B cell (primary cell): ENCODE measurements at regions not wholly inside any gene's neighbourhood (a gene's known extent, or its start where the extent isn't known, plus 50 kb on each side); places are given as distances from the start of the nearest gene placed in this dataset.

Source experiments
- ATAC-seq: fragments of 200-7000 bp; cut with Tn5 transposase; one replicate; pipeline ENCODE4 v1.10.0; 2021; ENCODE audit warnings: low read depth, mild to moderate bottlenecking, moderate number of reproducible peaks, moderate library complexity
- CTCF ChIA-PET: fragments of 350-600 bp; sonication (Branson Sonifier 250); formaldehyde crosslinking; loops from one replicate; lab custom pipeline; 2021; ENCODE audit warnings: antibody characterized with exemption, inconsistent platforms; lab: Charles Lee
- POLR2A ChIA-PET: fragments of 350-600 bp; sonication (Branson Sonifier 250); formaldehyde crosslinking; loops from one replicate; lab custom pipeline; 2021; ENCODE audit warnings: antibody characterized with exemption; lab: Charles Lee
- DNase-seq: peaks from one replicate; pipeline ENCODE4 v3.0.0; 2013
- H2AFZ ChIP-seq: 2 replicates; pipeline ENCODE4 v1.6.1; 2012; ENCODE audit warnings: mild to moderate bottlenecking, low read depth, low read length; ENCODE audit not compliant: insufficient read depth, poor library complexity, severe bottlenecking
- H3K27ac ChIP-seq, 2 donors: 1 replicate in 1 of 2; 2 replicates in 1 of 2; pipeline ENCODE4 v1.5.1; 2012 to 2013; ENCODE audit warnings: low read length in 2 of 2, mild to moderate bottlenecking in 2 of 2, moderate library complexity in 1 of 2
- H3K27me3 ChIP-seq, 4 experiments: fragments of 200-600 bp in 1 of 4; sonication (generic) in 1 of 4; replicated peaks in 1 of 4; 1 replicate in 2 of 4; 2 replicates in 2 of 4; pipeline versions ENCODE4 v1.6.1 to v1.7.0; 2013 to 2016; ENCODE audit warnings: low read length in 3 of 4, mild to moderate bottlenecking in 2 of 4, mixed read lengths in 1 of 4, moderate library complexity in 1 of 4; ENCODE audit not compliant: insufficient read depth in 4 of 4, control insufficient read depth in 3 of 4; ENCODE audit errors: control extremely low read depth in 1 of 4
- H3K36me3 ChIP-seq, 2 experiments: replicated peaks in 1 of 2; 1 replicate in 1 of 2; 2 replicates in 1 of 2; pipeline versions ENCODE4 v1.6.1 to v1.7.1; 2013; ENCODE audit warnings: low read length in 1 of 2; ENCODE audit not compliant: insufficient read depth in 2 of 2, control insufficient read depth in 1 of 2; ENCODE audit errors: control extremely low read depth in 1 of 2, extremely low read depth in 1 of 2
- H3K4me1 ChIP-seq, 2 donors: fragments of 200-600 bp in 1 of 2; sonication (generic) in 1 of 2; 1 replicate in 1 of 2; 2 replicates in 1 of 2; pipeline versions ENCODE4 v1.5.1 to v1.6.1; 2013 to 2017; ENCODE audit warnings: low read length in 2 of 2; ENCODE audit not compliant: control insufficient read depth in 2 of 2, insufficient read depth in 2 of 2
- H3K4me2 ChIP-seq: replicated peaks from 2 replicates; pipeline ENCODE3; 2012; ENCODE audit warnings: mild to moderate bottlenecking, low read depth, low read length; ENCODE audit not compliant: poor library complexity, severe bottlenecking
- H3K4me3 ChIP-seq, 5 experiments: fragments of 200-600 bp in 1 of 5; sonication (generic) in 1 of 5; 1 replicate in 3 of 5; 2 replicates in 2 of 5; pipeline versions ENCODE4 v1.5.1 to v1.7.0; 2011 to 2016; ENCODE audit warnings: low read length in 4 of 5, mild to moderate bottlenecking in 4 of 5, low read depth in 2 of 5, control low read depth in 1 of 5, moderate library complexity in 1 of 5; ENCODE audit not compliant: insufficient read depth in 1 of 5; ENCODE audit errors: control extremely low read depth in 1 of 5, extremely low read depth in 1 of 5
- H3K79me2 ChIP-seq: fragments of 200-600 bp; sonication (generic); one replicate; pipeline ENCODE4 v1.6.0; 2016; ENCODE audit warnings: low read length; ENCODE audit not compliant: control insufficient read depth, insufficient read depth
- H3K9ac ChIP-seq: fragments of 200-600 bp; sonication (generic); 2 replicates; pipeline ENCODE4 v1.6.1; 2017; ENCODE audit warnings: mild to moderate bottlenecking, low read length, moderate library complexity
- H3K9me3 ChIP-seq, 3 donors: one replicate each; pipeline versions ENCODE4 v1.6.1 to v1.7.1; 2013; ENCODE audit warnings: low read length in 2 of 3; ENCODE audit not compliant: control insufficient read depth in 2 of 3, insufficient read depth in 1 of 3; ENCODE audit errors: control extremely low read depth in 1 of 3
- H4K20me1 ChIP-seq: 2 replicates; pipeline ENCODE4 v1.6.0; 2012; ENCODE audit warnings: mild to moderate bottlenecking, low read length; ENCODE audit not compliant: insufficient read depth, control insufficient read depth, poor library complexity, severe bottlenecking
- H3K27ac Mint-ChIP-seq: one replicate; pipeline ENCODE4 v1.8.0; 2021; ENCODE audit warnings: mixed read lengths
- H3K27me3 Mint-ChIP-seq: one replicate; pipeline ENCODE4 v1.8.0; 2021; ENCODE audit warnings: mixed read lengths
- H3K4me1 Mint-ChIP-seq: one replicate; pipeline ENCODE4 v1.8.0; 2021; ENCODE audit warnings: mixed read lengths
- H3K4me3 Mint-ChIP-seq: one replicate; pipeline ENCODE4 v1.8.0; 2021; ENCODE audit warnings: mixed read lengths
- H3K9me3 Mint-ChIP-seq: one replicate; pipeline ENCODE4 v1.8.0; 2022; ENCODE audit warnings: mixed read lengths; ENCODE audit not compliant: insufficient read depth
- EZH2 ChIP-seq: IDR thresholded peaks from 2 replicates; pipeline ENCODE4 v1.6.1; 2012; ENCODE audit warnings: borderline replicate concordance, low read depth, mild to moderate bottlenecking, moderate library complexity, low read length; ENCODE audit not compliant: insufficient read depth, poor library complexity, severe bottlenecking
- WGBS: methylation state at CpG from one replicate; pipeline ENCODE4 v1.1.5; 2013; ENCODE audit warnings: missing lambda C conversion rate; ENCODE audit not compliant: insufficient coverage; 5-methylcytosine and 5-hydroxymethylcytosine counted together
- intact Hi-C: fragments of 100-400 bp; cut with micrococcal nuclease; formaldehyde crosslinking; loops from one replicate; pipeline ENCODE4 v1.10.0; 2022
- TF ChIP-seq, protein P1 (sequence below): fragments of 200-600 bp; IDR thresholded peaks from one replicate; pipeline ENCODE4 v1.8.0; 2022; ENCODE audit warnings: antibody characterized with exemption, mild to moderate bottlenecking

DNA sequence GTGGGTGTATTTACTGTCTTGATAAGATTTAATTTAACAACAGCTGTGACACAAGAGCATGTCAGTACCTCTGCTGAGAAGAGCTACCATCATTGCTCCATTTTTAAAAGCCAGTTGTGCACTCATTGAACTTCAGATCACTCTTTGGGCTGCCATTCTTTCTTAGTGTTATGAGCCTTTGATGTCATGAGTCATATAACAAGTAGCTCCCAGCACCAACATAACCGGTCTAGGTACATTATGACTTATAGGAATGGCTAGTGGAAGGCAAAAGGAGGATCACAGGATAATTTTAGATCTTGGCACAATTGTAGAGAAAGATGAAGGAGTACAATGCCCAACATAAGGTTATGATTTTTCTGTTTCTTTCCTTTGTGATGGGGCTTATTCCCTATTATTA is 170.8 kb upstream of the FBN2 start:
- WGBS: no CpG with 5 or more reads among the region's 1 CpG
- no peak overlapping the region for H2AFZ ChIP-seq

DNA sequence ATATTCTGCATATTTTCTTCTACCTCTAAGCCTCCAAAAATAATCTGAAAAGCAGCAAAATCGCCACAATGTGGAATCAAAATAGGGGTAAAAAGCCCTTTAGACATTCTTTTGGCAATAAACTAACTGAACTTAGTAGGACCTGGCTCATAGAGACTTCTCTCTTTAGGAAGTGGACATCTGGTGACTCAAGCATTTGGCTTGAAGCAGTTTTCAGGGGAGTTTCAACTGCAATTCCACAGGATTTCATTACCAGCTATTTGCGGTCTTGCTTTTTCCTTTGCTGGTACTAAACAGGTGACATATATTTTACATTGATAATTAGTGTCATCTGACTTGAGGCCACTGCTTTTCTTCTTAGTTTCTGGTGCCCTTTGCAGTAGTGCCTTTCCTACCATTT is 173.2 kb upstream of the FBN2 start:
- H3K4me2 ChIP-seq: no peak overlapping the region
- CTCF ChIA-PET: no interaction called here
- no peaks in the 10 kb centered on the region for H3K27me3 ChIP-seq
- H4K20me1 ChIP-seq: no peaks in the 10 kb centered on the region
- H3K27ac ChIP-seq: no peak overlapping the region
- no peaks in the 10 kb centered on the region for H3K4me1 Mint-ChIP-seq
- no peak overlapping the region for H2AFZ ChIP-seq
- no peaks in the 10 kb centered on the region for H3K27me3 Mint-ChIP-seq
- H3K27ac Mint-ChIP-seq: no peak overlapping the region
- TF ChIP-seq, protein P1, sequence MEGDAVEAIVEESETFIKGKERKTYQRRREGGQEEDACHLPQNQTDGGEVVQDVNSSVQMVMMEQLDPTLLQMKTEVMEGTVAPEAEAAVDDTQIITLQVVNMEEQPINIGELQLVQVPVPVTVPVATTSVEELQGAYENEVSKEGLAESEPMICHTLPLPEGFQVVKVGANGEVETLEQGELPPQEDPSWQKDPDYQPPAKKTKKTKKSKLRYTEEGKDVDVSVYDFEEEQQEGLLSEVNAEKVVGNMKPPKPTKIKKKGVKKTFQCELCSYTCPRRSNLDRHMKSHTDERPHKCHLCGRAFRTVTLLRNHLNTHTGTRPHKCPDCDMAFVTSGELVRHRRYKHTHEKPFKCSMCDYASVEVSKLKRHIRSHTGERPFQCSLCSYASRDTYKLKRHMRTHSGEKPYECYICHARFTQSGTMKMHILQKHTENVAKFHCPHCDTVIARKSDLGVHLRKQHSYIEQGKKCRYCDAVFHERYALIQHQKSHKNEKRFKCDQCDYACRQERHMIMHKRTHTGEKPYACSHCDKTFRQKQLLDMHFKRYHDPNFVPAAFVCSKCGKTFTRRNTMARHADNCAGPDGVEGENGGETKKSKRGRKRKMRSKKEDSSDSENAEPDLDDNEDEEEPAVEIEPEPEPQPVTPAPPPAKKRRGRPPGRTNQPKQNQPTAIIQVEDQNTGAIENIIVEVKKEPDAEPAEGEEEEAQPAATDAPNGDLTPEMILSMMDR: no peak
- peaks cover 0 to 4% (median 0%) of the 10 kb centered on the region in 3 donors for H3K9me3 ChIP-seq
- WGBS: no CpG with 5 or more reads among the region's 2 CpGs
- ATAC-seq (no peak), DNase-seq (no peak)
- intact Hi-C loops: no loop called here
- no peaks in the 10 kb centered on the region for H3K79me2 ChIP-seq
- no peaks in the 10 kb centered on the region for H3K36me3 ChIP-seq
- H3K4me3 ChIP-seq: no peak overlapping the region
- H3K4me1 ChIP-seq: no peaks in the 10 kb centered on the region
- H3K9me3 Mint-ChIP-seq: no peaks in the 10 kb centered on the region
- H3K9ac ChIP-seq: no peak overlapping the region
- POLR2A ChIA-PET: no interaction called here
- H3K4me3 Mint-ChIP-seq: no peak overlapping the region

More for the DNA sequence above, 170.8 kb upstream of the FBN2 start:
- Histone ChIP-seq H3K9me3 (no peaks in the 10 kb centered on the region), H3K27ac (no peak overlapping the region), H3K27me3 (no peaks in the 10 kb centered on the region), H3K4me2 (no peak overlapping the region), H4K20me1 (no peaks in the 10 kb centered on the region), H3K36me3 (no peaks in the 10 kb centered on the region), H3K9ac (no peak overlapping the region), H3K79me2 (no peaks in the 10 kb centered on the region), H3K4me1 (no peaks in the 10 kb centered on the region), H3K4me3 (no peak overlapping the region)
- TF ChIP-seq, protein P1: no peak
- no peak for TF ChIP-seq EZH2
- DNase-seq: no peak
- no peak for ATAC-seq
- H3K4me1 Mint-ChIP-seq: no peaks in the 10 kb centered on the region
- no peak overlapping the region for H3K27ac Mint-ChIP-seq
- intact Hi-C loops: no loop called here
- ChIA-PET POLR2A (no interaction called here), CTCF (no interaction called here)
- no peaks in the 10 kb centered on the region for H3K27me3 Mint-ChIP-seq
- H3K9me3 Mint-ChIP-seq: no peaks in the 10 kb centered on the region
- no peak overlapping the region for H3K4me3 Mint-ChIP-seq
